BJ (cell line): ENCODE measurements at regions not wholly inside any gene's neighbourhood (a gene's known extent, or its start where the extent isn't known, plus 50 kb on each side); places are given as distances from the start of the nearest gene placed in this dataset.
"Not testable (repeated sequence)": the region's sequence is repeated elsewhere in the genome, so short reads cannot be mapped to it uniquely, and the experiment has no call there.

ENCODE experiments used
- CTCF ChIA-PET: fragments of 350-600 bp; formaldehyde crosslinking; extraction: SDS; loops from one replicate; lab custom pipeline; 2021; ENCODE audit warnings: antibody characterized with exemption, inconsistent platforms; lab: Yijun Ruan, JAX
- POLR2A ChIA-PET: fragments of 300-600 bp; sonication (Branson Sonifier 250); formaldehyde crosslinking; extraction: SDS; loops from one replicate; lab custom pipeline; 2021; ENCODE audit warnings: antibody characterized with exemption; lab: Charles Lee
- DNase-seq: peaks from one replicate; pipeline ENCODE4 v3.0.0-alpha.2; 2011; ENCODE audit warnings: low read depth
- H3K27me3 ChIP-seq: 2 replicates; pipeline ENCODE4 v1.6.0; 2011; ENCODE audit warnings: low read length; ENCODE audit not compliant: control insufficient read depth, insufficient read depth
- H3K36me3 ChIP-seq: 2 replicates; pipeline ENCODE4 v1.5.1; 2011; ENCODE audit warnings: low read length; ENCODE audit not compliant: control insufficient read depth, insufficient read depth
- H3K4me3 ChIP-seq: 2 replicates; pipeline ENCODE4 v1.5.1; 2011; ENCODE audit warnings: low read depth, mild to moderate bottlenecking, control low read depth, low read length
- TF ChIP-seq, protein P1 (sequence below): IDR thresholded peaks from 2 replicates; pipeline ENCODE4 v1.5.1; 2011; ENCODE audit warnings: low read depth, mild to moderate bottlenecking, control low read depth, inconsistent platforms, low read length, moderate library complexity; ENCODE audit not compliant: insufficient read depth

DNA sequence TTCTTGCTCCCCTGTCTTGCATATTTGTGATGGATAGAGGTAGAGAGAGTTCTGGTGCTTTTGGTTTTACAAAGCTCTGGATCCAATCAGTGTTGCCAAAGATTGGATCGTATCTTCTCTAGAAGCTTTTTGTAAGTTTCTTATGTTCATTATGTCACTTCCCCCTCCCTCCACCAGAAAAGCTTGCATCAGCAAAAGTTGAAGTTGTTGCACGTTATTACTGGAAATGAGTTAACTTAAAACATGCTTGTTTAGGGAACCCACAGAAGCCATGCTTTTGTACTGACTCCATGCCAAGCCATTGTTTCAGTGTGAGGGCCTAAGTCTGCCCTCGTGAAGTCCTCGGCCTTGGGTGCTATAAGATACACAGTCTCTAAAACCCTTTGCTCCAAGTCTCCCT is 186.5 kb downstream of the ERCC6L2 start:
- H3K36me3 ChIP-seq, result no peaks in the 10 kb centered on the region
- TF ChIP-seq, protein P1, sequence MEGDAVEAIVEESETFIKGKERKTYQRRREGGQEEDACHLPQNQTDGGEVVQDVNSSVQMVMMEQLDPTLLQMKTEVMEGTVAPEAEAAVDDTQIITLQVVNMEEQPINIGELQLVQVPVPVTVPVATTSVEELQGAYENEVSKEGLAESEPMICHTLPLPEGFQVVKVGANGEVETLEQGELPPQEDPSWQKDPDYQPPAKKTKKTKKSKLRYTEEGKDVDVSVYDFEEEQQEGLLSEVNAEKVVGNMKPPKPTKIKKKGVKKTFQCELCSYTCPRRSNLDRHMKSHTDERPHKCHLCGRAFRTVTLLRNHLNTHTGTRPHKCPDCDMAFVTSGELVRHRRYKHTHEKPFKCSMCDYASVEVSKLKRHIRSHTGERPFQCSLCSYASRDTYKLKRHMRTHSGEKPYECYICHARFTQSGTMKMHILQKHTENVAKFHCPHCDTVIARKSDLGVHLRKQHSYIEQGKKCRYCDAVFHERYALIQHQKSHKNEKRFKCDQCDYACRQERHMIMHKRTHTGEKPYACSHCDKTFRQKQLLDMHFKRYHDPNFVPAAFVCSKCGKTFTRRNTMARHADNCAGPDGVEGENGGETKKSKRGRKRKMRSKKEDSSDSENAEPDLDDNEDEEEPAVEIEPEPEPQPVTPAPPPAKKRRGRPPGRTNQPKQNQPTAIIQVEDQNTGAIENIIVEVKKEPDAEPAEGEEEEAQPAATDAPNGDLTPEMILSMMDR, result no peak
- H3K27me3 ChIP-seq, result no peaks in the 10 kb centered on the region
- no peak overlapping the region for H3K4me3 ChIP-seq
- ChIA-PET POLR2A (no interaction called here), CTCF (interaction anchor here (0.8 to 1.1 kb wide), 2 partner anchors 9 to 48 kb away, joined by 3 to 8 read pairs; no protein-coding TSS in a partner anchor)
- no peak for DNase-seq

DNA sequence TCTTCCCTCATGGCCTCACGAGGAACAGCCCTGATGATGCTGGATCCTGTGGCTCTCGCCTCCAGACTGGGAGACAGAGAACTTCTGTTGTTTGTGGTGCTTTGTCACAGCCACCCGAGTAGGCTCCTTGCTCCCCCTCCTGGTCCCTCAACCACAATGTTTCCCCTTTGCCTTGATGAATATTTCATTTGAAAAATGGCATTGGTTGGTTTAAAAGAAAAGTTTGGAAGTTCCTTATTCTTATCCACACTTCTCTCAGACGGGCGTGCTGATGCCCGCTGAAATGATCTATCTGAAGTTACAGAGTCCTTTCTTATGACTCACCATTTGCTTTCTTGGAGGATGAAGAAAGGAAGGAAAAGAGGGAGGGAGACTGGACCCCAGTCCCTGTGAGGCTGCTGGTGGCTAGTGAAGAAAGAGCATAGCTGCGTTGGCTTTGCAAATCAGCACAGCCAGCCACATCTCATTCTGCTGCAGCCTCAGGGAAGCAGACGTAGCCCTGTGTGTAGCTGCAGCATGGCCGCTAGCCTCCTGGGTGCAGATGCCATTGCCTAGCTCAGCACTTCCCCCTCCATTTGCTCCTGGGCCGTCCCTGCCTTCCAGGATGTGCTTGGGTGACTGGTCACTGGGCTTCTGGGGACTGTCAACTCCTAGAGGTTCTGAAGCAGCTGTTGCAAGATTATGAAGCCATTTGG is 185.9 kb downstream of the ERCC6L2 start:
- CTCF ChIA-PET, result interaction anchor here (0.8 to 1.1 kb wide), 2 partner anchors 9 to 47 kb away, joined by 3 to 8 read pairs; no protein-coding TSS in a partner anchor
- Histone ChIP-seq H3K27me3 (no peaks in the 10 kb centered on the region), H3K36me3 (no peaks in the 10 kb centered on the region), H3K4me3 (no peak overlapping the region)
- TF ChIP-seq, protein P1, result peak; percentile 46
- POLR2A ChIA-PET, result no interaction called here
- no peak for DNase-seq

DNA sequence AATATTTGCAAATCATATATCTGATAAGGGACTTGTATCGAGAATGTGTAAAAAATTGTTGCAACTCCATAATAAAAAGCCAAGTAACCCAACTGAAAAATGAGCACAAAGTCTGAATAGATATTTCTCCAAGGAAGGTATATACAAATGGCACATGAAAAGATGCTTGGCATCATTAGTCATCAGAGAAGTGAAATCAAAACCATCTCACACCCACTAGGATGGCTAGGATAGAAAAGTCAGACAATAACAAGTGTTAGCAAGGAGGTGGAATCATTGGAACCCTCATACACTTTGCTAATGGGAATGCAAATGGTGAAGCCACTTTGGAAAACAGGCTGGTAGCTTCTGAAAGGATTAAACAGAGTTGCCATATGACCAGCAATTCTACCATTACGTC is 182.7 kb downstream of the ERCC6L2 start:
- POLR2A ChIA-PET, result no interaction called here
- CTCF ChIA-PET, result interaction anchor here (1.6 kb wide), 1 partner anchor 7 kb away, joined by 5 read pairs; no protein-coding TSS in a partner anchor
- no peak for DNase-seq
- TF ChIP-seq, protein P1, result no peak
- H3K4me3 ChIP-seq, result no peak overlapping the region
- H3K36me3 ChIP-seq, result no peaks in the 10 kb centered on the region
- no peaks in the 10 kb centered on the region for H3K27me3 ChIP-seq

DNA sequence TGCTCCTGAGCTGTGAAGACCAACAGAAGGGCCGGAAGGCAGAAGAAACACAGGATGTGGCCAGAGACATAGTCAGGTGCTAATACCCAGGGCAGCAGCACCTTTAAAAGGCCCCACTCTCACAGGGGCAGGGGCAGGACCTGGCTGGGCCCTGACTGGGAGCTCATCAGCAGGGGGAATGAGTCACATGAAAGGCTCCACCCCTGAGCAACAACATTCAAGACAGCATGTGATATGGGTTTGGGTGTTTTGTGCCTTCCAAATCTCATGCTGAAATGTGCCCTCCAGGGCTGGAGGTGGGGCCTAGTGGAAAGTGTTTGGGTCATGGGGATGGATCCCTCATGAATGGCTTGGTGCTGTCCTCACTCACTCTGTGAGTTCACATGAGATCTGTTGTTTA is 181.7 kb downstream of the ERCC6L2 start:
- H3K27me3 ChIP-seq, result no peaks in the 10 kb centered on the region
- no peaks in the 10 kb centered on the region for H3K36me3 ChIP-seq
- no peak overlapping the region for H3K4me3 ChIP-seq
- TF ChIP-seq, protein P1, result no peak
- ChIA-PET CTCF (no interaction called here), POLR2A (no interaction called here)
- DNase-seq, result no peak

DNA sequence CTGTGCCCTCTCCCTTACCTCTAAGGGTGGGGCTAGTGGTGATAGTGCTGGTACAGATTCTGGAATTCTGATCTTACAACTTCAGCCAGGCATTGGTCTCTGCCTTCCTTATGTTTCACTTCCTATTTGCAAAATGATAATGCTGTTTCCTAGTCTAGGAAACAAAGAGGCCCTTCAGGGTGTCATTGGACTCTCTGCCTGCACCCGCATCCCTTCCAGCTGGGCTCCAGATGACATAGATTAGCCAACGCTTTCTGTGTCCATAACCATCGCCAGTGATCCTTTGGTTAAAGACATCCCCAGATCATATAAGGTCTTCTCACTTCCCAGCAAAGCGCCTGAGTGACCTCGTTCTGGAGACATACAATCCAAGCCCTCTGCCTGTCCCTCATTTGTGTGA is 180.7 kb downstream of the ERCC6L2 start:
- no peaks in the 10 kb centered on the region for H3K27me3 ChIP-seq
- no peak overlapping the region for H3K4me3 ChIP-seq
- POLR2A ChIA-PET, result no interaction called here
- H3K36me3 ChIP-seq, result no peaks in the 10 kb centered on the region
- CTCF ChIA-PET, result no interaction called here
- no peak for DNase-seq
- TF ChIP-seq, protein P1, result no peak

DNA sequence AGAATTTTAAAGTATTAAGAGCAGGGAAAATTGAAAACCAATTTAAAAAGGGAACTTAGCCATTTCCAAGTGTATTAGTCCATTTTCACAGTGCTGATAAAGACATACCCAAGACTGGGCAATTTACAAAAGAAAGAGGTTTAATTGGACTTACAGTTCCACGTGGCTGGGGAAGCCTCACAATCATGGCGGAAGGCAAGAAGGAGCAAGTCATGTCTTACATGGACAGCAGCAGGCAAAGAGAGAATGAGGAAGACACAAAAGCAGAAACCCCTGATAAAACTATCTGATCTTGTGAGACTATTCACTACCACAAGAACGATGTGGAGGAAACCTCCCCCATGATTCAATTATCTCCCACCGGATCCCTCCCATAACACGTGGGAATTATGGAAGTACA is 178.8 kb downstream of the ERCC6L2 start:
- H3K36me3 ChIP-seq, POLR2A ChIA-PET, DNase-seq, H3K27me3 ChIP-seq, H3K4me3 ChIP-seq: not testable (repeated sequence)
- CTCF ChIA-PET, result interaction anchor here (1.3 kb wide), 1 partner anchor 163 kb away, joined by 3 read pairs; no protein-coding TSS in a partner anchor
